ENCODE measurements at regions not wholly inside any gene's neighbourhood (a gene's known extent, or its start where the extent isn't known, plus 50 kb on each side); places are given as distances from the start of the nearest gene placed in this dataset.

GRCh38 chr2:128433911-128434550 is 115.4 kb upstream of the HS6ST1 start:
- TF ChIP-seq, protein P1, sequence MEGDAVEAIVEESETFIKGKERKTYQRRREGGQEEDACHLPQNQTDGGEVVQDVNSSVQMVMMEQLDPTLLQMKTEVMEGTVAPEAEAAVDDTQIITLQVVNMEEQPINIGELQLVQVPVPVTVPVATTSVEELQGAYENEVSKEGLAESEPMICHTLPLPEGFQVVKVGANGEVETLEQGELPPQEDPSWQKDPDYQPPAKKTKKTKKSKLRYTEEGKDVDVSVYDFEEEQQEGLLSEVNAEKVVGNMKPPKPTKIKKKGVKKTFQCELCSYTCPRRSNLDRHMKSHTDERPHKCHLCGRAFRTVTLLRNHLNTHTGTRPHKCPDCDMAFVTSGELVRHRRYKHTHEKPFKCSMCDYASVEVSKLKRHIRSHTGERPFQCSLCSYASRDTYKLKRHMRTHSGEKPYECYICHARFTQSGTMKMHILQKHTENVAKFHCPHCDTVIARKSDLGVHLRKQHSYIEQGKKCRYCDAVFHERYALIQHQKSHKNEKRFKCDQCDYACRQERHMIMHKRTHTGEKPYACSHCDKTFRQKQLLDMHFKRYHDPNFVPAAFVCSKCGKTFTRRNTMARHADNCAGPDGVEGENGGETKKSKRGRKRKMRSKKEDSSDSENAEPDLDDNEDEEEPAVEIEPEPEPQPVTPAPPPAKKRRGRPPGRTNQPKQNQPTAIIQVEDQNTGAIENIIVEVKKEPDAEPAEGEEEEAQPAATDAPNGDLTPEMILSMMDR (IDR thresholded peaks at IDR 0.05) = no peak
- TF ChIP-seq POLR2A (IDR thresholded peaks at IDR 0.05) = no peak
